IMR-90 (cell line): ENCODE measurements at regions not wholly inside any gene's neighbourhood (a gene's known extent, or its start where the extent isn't known, plus 50 kb on each side); places are given as distances from the start of the nearest gene placed in this dataset.

Experiments
- ATAC-seq: fragments of 200-7000 bp; cut with Tn5 transposase; 2 replicates; pipeline ENCODE4 v1.9.1; 2020; ENCODE audit warnings: low read depth, mild to moderate bottlenecking, moderate library complexity
- BruUV-seq: library from RNA; stranded (reverse); fragments of 400-500 nt; replicated peaks from 2 replicates; lab custom pipeline; 2021; lab: Mats Ljungman, UMichigan
- CTCF ChIA-PET: fragments of 300-600 bp; formaldehyde crosslinking; extraction: SDS; loops from one replicate; lab custom pipeline; 2021; ENCODE audit warnings: antibody characterized with exemption; lab: Yijun Ruan, JAX
- POLR2A ChIA-PET: fragments of 300-600 bp; sonication (Branson Sonifier 250); formaldehyde crosslinking; loops from one replicate; lab custom pipeline; 2022; ENCODE audit warnings: antibody characterized with exemption; ENCODE audit not compliant: unreplicated experiment; lab: Charles Lee
- DNase-seq: peaks from one replicate; pipeline ENCODE4 v3.0.0; 2013
- H2AFZ ChIP-seq: replicated peaks from 2 replicates; pipeline ENCODE3; 2013; ENCODE audit warnings: low read length, mild to moderate bottlenecking; ENCODE audit not compliant: poor library complexity
- H2AK5ac ChIP-seq: 2 replicates; pipeline ENCODE4 v1.6.1; 2013; ENCODE audit warnings: low read depth, low read length, inconsistent platforms
- H2AK9ac ChIP-seq: replicated peaks from 2 replicates; pipeline ENCODE3; 2013; ENCODE audit warnings: mild to moderate bottlenecking, low read depth, low read length, moderate library complexity; ENCODE audit not compliant: poor library complexity
- H2BK120ac ChIP-seq: 2 replicates; pipeline ENCODE4 v1.6.1; 2013; ENCODE audit warnings: low read depth, low read length, inconsistent platforms
- H2BK15ac ChIP-seq: 3 replicates; pipeline ENCODE4 v1.6.1; 2013; ENCODE audit warnings: low read depth, low read length, inconsistent platforms
- H2BK20ac ChIP-seq: 2 replicates; pipeline ENCODE4 v1.6.1; 2013; ENCODE audit warnings: low read depth, mild to moderate bottlenecking, inconsistent platforms, low read length, moderate library complexity
- H2BK5ac ChIP-seq: 2 replicates; pipeline ENCODE4 v1.6.1; 2013; ENCODE audit warnings: mild to moderate bottlenecking, low read depth, low read length, inconsistent platforms; ENCODE audit not compliant: poor library complexity, severe bottlenecking
- H3K14ac ChIP-seq: replicated peaks from 2 replicates; pipeline ENCODE4 v1.6.1; 2013; ENCODE audit warnings: low read depth, low read length, inconsistent platforms
- H3K18ac ChIP-seq: 2 replicates; pipeline ENCODE4 v1.6.1; 2013; ENCODE audit warnings: low read depth, low read length, control low read depth
- H3K23ac ChIP-seq: 2 replicates; pipeline ENCODE4 v1.6.1; 2013; ENCODE audit warnings: low read depth, low read length, inconsistent platforms
- H3K27ac ChIP-seq: 2 replicates; pipeline ENCODE4 v1.5.1; 2013; ENCODE audit warnings: mild to moderate bottlenecking, control low read depth, low read length; ENCODE audit not compliant: insufficient read depth
- H3K27me3 ChIP-seq: 2 replicates; pipeline ENCODE4 v1.6.1; 2013; ENCODE audit warnings: low read length; ENCODE audit not compliant: control insufficient read depth, insufficient read depth
- H3K36me3 ChIP-seq: 2 replicates; pipeline ENCODE4 v1.6.1; 2013; ENCODE audit warnings: low read length, mixed read lengths; ENCODE audit not compliant: control insufficient read depth, insufficient read depth
- H3K4ac ChIP-seq: 2 replicates; pipeline ENCODE4 v1.6.1; 2013; ENCODE audit warnings: low read depth, low read length, inconsistent platforms
- H3K4me1 ChIP-seq: 2 replicates; pipeline ENCODE4 v1.6.1; 2013; ENCODE audit warnings: low read length, mixed read lengths; ENCODE audit not compliant: control insufficient read depth, insufficient read depth
- H3K4me2 ChIP-seq: 2 replicates; pipeline ENCODE4 v1.6.1; 2013; ENCODE audit warnings: low read depth, mild to moderate bottlenecking, control low read depth, low read length, moderate library complexity
- H3K4me3 ChIP-seq: 2 replicates; pipeline ENCODE4 v1.5.1; 2013; ENCODE audit warnings: low read depth, mild to moderate bottlenecking, control low read depth, low read length, moderate library complexity; ENCODE audit not compliant: insufficient read depth
- H3K56ac ChIP-seq: 2 replicates; pipeline ENCODE4 v1.6.1; 2013; ENCODE audit warnings: low read length, inconsistent platforms; ENCODE audit not compliant: insufficient read depth; ENCODE audit errors: extremely low read depth
- H3K79me1 ChIP-seq, 2 experiments: 2 replicates each; pipeline ENCODE4 v1.6.1; 2013; ENCODE audit warnings: low read length in 2 of 2, inconsistent platforms in 1 of 2, low read depth in 1 of 2
- H3K9ac ChIP-seq: 2 replicates; pipeline ENCODE4 v1.6.1; 2013; ENCODE audit warnings: low read depth, low read length, control low read depth
- H3K9me1 ChIP-seq: 2 replicates; pipeline ENCODE4 v1.6.1; 2013; ENCODE audit warnings: low read length, inconsistent platforms; ENCODE audit not compliant: insufficient read depth
- H3K9me3 ChIP-seq: 2 replicates; pipeline ENCODE4 v1.6.1; 2013; ENCODE audit warnings: low read length; ENCODE audit not compliant: control insufficient read depth, insufficient read depth
- H4K20me1 ChIP-seq: 2 replicates; pipeline ENCODE4 v1.6.1; 2013; ENCODE audit warnings: low read length, inconsistent platforms; ENCODE audit not compliant: insufficient read depth
- H4K5ac ChIP-seq: 2 replicates; pipeline ENCODE4 v1.6.1; 2013; ENCODE audit warnings: mild to moderate bottlenecking, low read depth, low read length, control low read depth
- H4K8ac ChIP-seq, 2 experiments: 2 replicates each; pipeline ENCODE4 v1.6.1; 2013; ENCODE audit warnings: low read depth in 2 of 2, low read length in 2 of 2, control low read depth in 1 of 2, inconsistent platforms in 1 of 2
- H4K91ac ChIP-seq: 2 replicates; pipeline ENCODE4 v1.6.1; 2013; ENCODE audit warnings: low read depth, low read length, inconsistent platforms; ENCODE audit not compliant: insufficient read depth
- BHLHE40 ChIP-seq: fragments of 150-350 bp; IDR thresholded peaks from 2 replicates; pipeline ENCODE4 v1.6.1; 2016; ENCODE audit warnings: mild to moderate bottlenecking, low read depth, low read length
- CHD1 ChIP-seq: IDR thresholded peaks from 2 replicates; pipeline ENCODE4 v1.6.1; 2012; ENCODE audit warnings: low read depth, low read length, improper control_type of control experiment
- FOS ChIP-seq: fragments of 150-350 bp; IDR thresholded peaks from 2 replicates; pipeline ENCODE4 v1.6.1; 2016; ENCODE audit warnings: low read depth, low read length
- RAD21 ChIP-seq: IDR thresholded peaks from 2 replicates; pipeline ENCODE4 v1.6.1; 2012; ENCODE audit warnings: low read length, improper control_type of control experiment
- WGBS, 2 experiments: methylation state at CpG; one replicate each; pipeline versions ENCODE4 v1.1.5 to v1.1.7; 2013; ENCODE audit warnings: missing lambda C conversion rate in 2 of 2; ENCODE audit not compliant: insufficient read length in 1 of 2; ENCODE audit errors: extremely low coverage in 2 of 2; 5-methylcytosine and 5-hydroxymethylcytosine counted together
- dilution Hi-C: fragments of 300-500 bp; cut with HindIII; formaldehyde crosslinking; loops from one replicate; pipeline ENCODE4 v1.14.3; 2018; ENCODE audit warnings: low sequenced_read_pairs; ENCODE audit not compliant: unreplicated experiment
- in situ Hi-C: fragments of 300-500 bp; cut with MboI; formaldehyde crosslinking; loops from 3 replicates; pipeline ENCODE4 v1.14.3; 2019; ENCODE audit warnings: low sequenced_read_pairs, inconsistent platforms, mixed read lengths
- intact Hi-C: fragments of 100-400 bp; cut with micrococcal nuclease; formaldehyde crosslinking; loops from 2 replicates; pipeline ENCODE4 v1.10.0; 2022
- TF ChIP-seq, protein P1 (sequence below): conservative IDR thresholded peaks from 2 replicates; pipeline ENCODE4 v1.5.1; 2012; ENCODE audit warnings: mild to moderate bottlenecking, low read depth, low read length, improper control_type of control experiment

DNA sequence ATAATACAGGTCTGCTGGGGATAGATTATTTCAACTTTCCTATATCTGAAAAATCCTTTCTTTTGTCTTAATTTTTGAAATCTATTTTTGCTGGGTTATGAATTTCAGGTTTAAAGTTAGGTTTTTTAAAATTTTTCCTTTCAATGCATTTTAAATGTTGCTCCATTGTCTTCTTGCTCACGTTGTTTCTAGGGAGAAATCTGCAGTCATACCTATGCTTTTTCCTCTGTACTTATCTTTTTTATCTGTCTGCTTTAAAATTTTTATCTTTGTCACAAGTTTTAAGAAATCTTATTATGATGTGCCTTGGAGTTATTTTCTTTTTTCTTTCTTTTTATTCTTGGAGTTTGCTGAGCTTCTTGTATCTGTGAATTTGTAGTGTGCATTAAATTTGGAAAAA, 412.0 kb upstream of the KIF2A start:
- dilution Hi-C loops = no loop called here
- H3K23ac ChIP-seq = no peak overlapping the region
- no peak overlapping the region for H3K4ac ChIP-seq
- H2BK120ac ChIP-seq = no peak overlapping the region
- no TSS peak for BruUV-seq
- no peak overlapping the region for H3K14ac ChIP-seq
- H4K5ac ChIP-seq = no peak overlapping the region
- DNase-seq = no peak
- no peaks in the 10 kb centered on the region for H3K79me1 ChIP-seq
- ATAC-seq = no peak
- H3K18ac ChIP-seq = no peak overlapping the region
- no peak overlapping the region for H4K91ac ChIP-seq
- H3K4me2 ChIP-seq = no peak overlapping the region
- H3K4me3 ChIP-seq = no peak overlapping the region
- no peak for TF ChIP-seq BHLHE40
- TF ChIP-seq, protein P1, sequence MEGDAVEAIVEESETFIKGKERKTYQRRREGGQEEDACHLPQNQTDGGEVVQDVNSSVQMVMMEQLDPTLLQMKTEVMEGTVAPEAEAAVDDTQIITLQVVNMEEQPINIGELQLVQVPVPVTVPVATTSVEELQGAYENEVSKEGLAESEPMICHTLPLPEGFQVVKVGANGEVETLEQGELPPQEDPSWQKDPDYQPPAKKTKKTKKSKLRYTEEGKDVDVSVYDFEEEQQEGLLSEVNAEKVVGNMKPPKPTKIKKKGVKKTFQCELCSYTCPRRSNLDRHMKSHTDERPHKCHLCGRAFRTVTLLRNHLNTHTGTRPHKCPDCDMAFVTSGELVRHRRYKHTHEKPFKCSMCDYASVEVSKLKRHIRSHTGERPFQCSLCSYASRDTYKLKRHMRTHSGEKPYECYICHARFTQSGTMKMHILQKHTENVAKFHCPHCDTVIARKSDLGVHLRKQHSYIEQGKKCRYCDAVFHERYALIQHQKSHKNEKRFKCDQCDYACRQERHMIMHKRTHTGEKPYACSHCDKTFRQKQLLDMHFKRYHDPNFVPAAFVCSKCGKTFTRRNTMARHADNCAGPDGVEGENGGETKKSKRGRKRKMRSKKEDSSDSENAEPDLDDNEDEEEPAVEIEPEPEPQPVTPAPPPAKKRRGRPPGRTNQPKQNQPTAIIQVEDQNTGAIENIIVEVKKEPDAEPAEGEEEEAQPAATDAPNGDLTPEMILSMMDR = no peak
- TF ChIP-seq RAD21 = no peak
- TF ChIP-seq FOS = no peak
- no peak for TF ChIP-seq CHD1
- H2BK20ac ChIP-seq = no peak overlapping the region
- H3K9me1 ChIP-seq = no peaks in the 10 kb centered on the region
- WGBS, 2 experiments = no CpG with 5 or more reads among the region's 1 CpG
- H3K9me3 ChIP-seq = no peaks in the 10 kb centered on the region
- H2AK9ac ChIP-seq = no peak overlapping the region
- no peak overlapping the region for H2BK15ac ChIP-seq
- H3K27me3 ChIP-seq = no peaks in the 10 kb centered on the region
- H3K27ac ChIP-seq = no peak overlapping the region
- no peaks in the 10 kb centered on the region for H4K20me1 ChIP-seq
- H4K8ac ChIP-seq = no peak overlapping the region
- H3K36me3 ChIP-seq = no peaks in the 10 kb centered on the region
- H3K56ac ChIP-seq = no peak overlapping the region
- H3K4me1 ChIP-seq = no peaks in the 10 kb centered on the region
- in situ Hi-C loops = no loop called here
- no peak overlapping the region for H2AFZ ChIP-seq
- H2BK5ac ChIP-seq = no peak overlapping the region
- H3K9ac ChIP-seq = no peak overlapping the region
- ChIA-PET CTCF (interaction anchor here (1.1 kb wide), 1 partner anchor 151 kb away, joined by 3 read pairs; no protein-coding TSS in a partner anchor), POLR2A (no interaction called here)
- no peak overlapping the region for H2AK5ac ChIP-seq
- intact Hi-C loops = no loop called here
